Heart left ventricle (tissue), 13 donors: ENCODE measurements at regions not wholly inside any gene's neighbourhood (a gene's known extent, or its start where the extent isn't known, plus 50 kb on each side); places are given as distances from the start of the nearest gene placed in this dataset.

Source experiments
- CTCF ChIP-seq, 12 donors: fragments of 200-600 bp; sonication (generic) in 4 of 12; IDR thresholded peaks; one replicate each; pipeline versions ENCODE4 v1.5.0 to v1.8.0; 2018 to 2022; ENCODE audit warnings: antibody characterized with exemption in 12 of 12, mild to moderate bottlenecking in 5 of 12
- POLR2A ChIP-seq, 2 donors: fragments of 450-650 bp; IDR thresholded peaks; one replicate each; pipeline ENCODE4 v1.6.1; 2017; ENCODE audit warnings: antibody characterized with exemption in 2 of 2, mild to moderate bottlenecking in 2 of 2, moderate library complexity in 2 of 2
- donor health status: ischemic (EF 13 %, LVEDD 7.1; RV severe dilation, severe dysfunction).
- donor health status: DM: no; HTN: yes; CAD: no.
- donor health status: DM: no; HTN: no; CAD: no.
- donor health status: ischemic (EF 25% LVEDD 6.9; RV normal size, moderate dysfunction).
- donor health status: ischemic (EF 25% LVEDD 5.7; RV mildly dilated, moderate dysfunction).
- donor health status: ischemic (EF 35%, LVEDD 5.7; RV mildly dilated, moderate dysfunction).
- donor health status: nonischemic (EF 11% LVEDD 7.7; RV severe dilation, severe dysfunction).
- donor health status: DM: yes; HTN: yes; CAD: no.
- donor health status: PGD.
- donor health status: ischemic (EF 29% LVEDD 5.4; RV normal size, mild dysfunction).
- donor health status: nonischemic (EF 23%, LVEDD 6.1; RV moderate dilation, normal function).

GRCh38 chr9:135329571-135330306 lies 149.8 kb upstream of the PPP1R26 start:
- TF ChIP-seq CTCF (IDR thresholded peaks at IDR 0.05) (no peak), POLR2A (IDR thresholded peaks at IDR 0.05) (no peak)
